H1 (cell line): ENCODE measurements at regions not wholly inside any gene's neighbourhood (a gene's known extent, or its start where the extent isn't known, plus 50 kb on each side); places are given as distances from the start of the nearest gene placed in this dataset.

Experiments used
- CTCF ChIA-PET: fragments of 300-600 bp; sonication (Branson Sonifier 250); formaldehyde crosslinking; loops from one replicate; lab custom pipeline; 2021; ENCODE audit not compliant: partially characterized antibody; lab: Charles Lee
- POLR2A ChIA-PET: fragments of 300-600 bp; sonication (Branson Sonifier 250); formaldehyde crosslinking; loops from one replicate; lab custom pipeline; 2021; ENCODE audit warnings: inconsistent platforms; ENCODE audit not compliant: partially characterized antibody; lab: Charles Lee
- DNase-seq, 2 experiments: peaks; one replicate each; pipeline versions ENCODE4 v3.0.0 to v3.0.0-alpha.2; 2010 to 2022; ENCODE audit warnings: low spot score in 2 of 2, low read depth in 1 of 2, mixed read lengths in 1 of 2
- FAIRE-seq: peaks from 2 replicates; lab custom pipeline; 2011; peaks lifted over from hg19 to GRCh38; lab: Jason Lieb, UNC
- H2AFZ ChIP-seq: 2 replicates; pipeline ENCODE4 v1.8.1; 2012; ENCODE audit warnings: low read length, inconsistent platforms
- H2AK5ac ChIP-seq: 2 replicates; pipeline ENCODE4 v1.6.1; 2013; ENCODE audit warnings: low read depth, low read length
- H2BK120ac ChIP-seq: replicated peaks from 2 replicates; pipeline ENCODE3; 2013; ENCODE audit warnings: low read depth, low read length, inconsistent platforms
- H2BK12ac ChIP-seq: 2 replicates; pipeline ENCODE4 v1.6.1; 2013; ENCODE audit warnings: low read depth, low read length
- H2BK15ac ChIP-seq: 2 replicates; pipeline ENCODE4 v1.6.1; 2013; ENCODE audit warnings: low read length
- H2BK20ac ChIP-seq: 2 replicates; pipeline ENCODE4 v1.6.1; 2013; ENCODE audit warnings: low read length
- H2BK5ac ChIP-seq: 2 replicates; pipeline ENCODE4 v1.6.1; 2013; ENCODE audit warnings: low read depth, low read length
- H3K14ac ChIP-seq: 2 replicates; pipeline ENCODE4 v1.6.1; 2013; ENCODE audit warnings: inconsistent platforms; ENCODE audit not compliant: insufficient read length
- H3K18ac ChIP-seq: 2 replicates; pipeline ENCODE4 v1.6.1; 2013; ENCODE audit warnings: low read length; ENCODE audit errors: extremely low read depth
- H3K23ac ChIP-seq: 2 replicates; pipeline ENCODE4 v1.6.1; 2013; ENCODE audit warnings: inconsistent platforms; ENCODE audit not compliant: insufficient read length
- H3K23me2 ChIP-seq: 2 replicates; pipeline ENCODE4 v1.6.1; 2013; ENCODE audit warnings: low read depth, low read length
- H3K27ac ChIP-seq: 2 replicates; pipeline ENCODE4 v1.6.1; 2011; ENCODE audit warnings: low read depth, low read length, inconsistent platforms
- H3K27me3 ChIP-seq, 4 experiments: replicated peaks in 1 of 4; 1 replicate in 1 of 4; 2 replicates in 3 of 4; pipeline versions ENCODE4 v1.6.1 to v1.8.1; 2011 to 2013; ENCODE audit warnings: low read length in 3 of 4, mild to moderate bottlenecking in 3 of 4, inconsistent platforms in 2 of 4, mixed read lengths in 2 of 4, moderate library complexity in 1 of 4; ENCODE audit not compliant: control insufficient read depth in 3 of 4, insufficient read depth in 3 of 4; ENCODE audit errors: extremely low read depth in 1 of 4
- H3K36me3 ChIP-seq, 4 experiments: 2 replicates each; pipeline versions ENCODE4 v1.6.1 to v1.8.1; 2011 to 2013; ENCODE audit warnings: mild to moderate bottlenecking in 4 of 4, low read length in 3 of 4, moderate library complexity in 2 of 4, control low read depth in 1 of 4, inconsistent platforms in 1 of 4; ENCODE audit not compliant: insufficient read depth in 4 of 4, control insufficient read depth in 2 of 4
- H3K4ac ChIP-seq: replicated peaks from 2 replicates; pipeline ENCODE3; 2013; ENCODE audit warnings: low read length, low read depth, mixed read lengths, inconsistent platforms; ENCODE audit not compliant: insufficient read length
- H3K4me1 ChIP-seq, 4 experiments: replicated peaks in 1 of 4; 1 replicate in 1 of 4; 2 replicates in 3 of 4; pipeline versions ENCODE4 v1.6.1 to v1.8.1; 2011 to 2013; ENCODE audit warnings: low read length in 3 of 4, inconsistent platforms in 2 of 4, mixed read lengths in 1 of 4; ENCODE audit not compliant: insufficient read depth in 4 of 4, control insufficient read depth in 3 of 4
- H3K4me2 ChIP-seq, 2 experiments: 2 replicates each; pipeline versions ENCODE4 v1.6.1 to v1.8.1; 2011 to 2013; ENCODE audit warnings: low read depth in 2 of 2, low read length in 2 of 2, control low read depth in 1 of 2, inconsistent platforms in 1 of 2, mild to moderate bottlenecking in 1 of 2; ENCODE audit not compliant: insufficient read depth in 1 of 2
- H3K4me3 ChIP-seq, 4 experiments: fragments of 200-600, 300-600 bp in 1 of 4; sonication (generic), shearing (Covaris generic), sonication (Bioruptor Twin) in 1 of 4; 2 replicates each; pipeline versions ENCODE4 v1.5.1 to v1.8.1; 2011 to 2016; ENCODE audit warnings: low read length in 4 of 4, low read depth in 3 of 4, control low read depth in 2 of 4, inconsistent platforms in 2 of 4, mild to moderate bottlenecking in 2 of 4, mixed read lengths in 1 of 4, moderate library complexity in 1 of 4; ENCODE audit not compliant: insufficient read depth in 2 of 4; ENCODE audit errors: extremely low read depth in 1 of 4
- H3K56ac ChIP-seq: replicated peaks from 2 replicates; pipeline ENCODE3; 2013; ENCODE audit warnings: low read depth, mild to moderate bottlenecking, mixed read lengths, low read length, inconsistent platforms; ENCODE audit not compliant: insufficient read length
- H3K79me1 ChIP-seq: 2 replicates; pipeline ENCODE4 v1.6.1; 2013; ENCODE audit warnings: low read depth, low read length, control low read depth
- H3K79me2 ChIP-seq, 2 experiments: 2 replicates each; pipeline versions ENCODE4 v1.6.1 to v1.8.1; 2012 to 2013; ENCODE audit warnings: low read length in 2 of 2, mild to moderate bottlenecking in 2 of 2, inconsistent platforms in 1 of 2; ENCODE audit not compliant: insufficient read depth in 2 of 2, control insufficient read depth in 1 of 2
- H3K9ac ChIP-seq, 4 experiments: replicated peaks in 1 of 4; 1 replicate in 1 of 4; 2 replicates in 3 of 4; pipeline versions ENCODE4 v1.6.1 to v1.8.1; 2011 to 2013; ENCODE audit warnings: low read depth in 3 of 4, low read length in 3 of 4, control low read depth in 2 of 4, mild to moderate bottlenecking in 2 of 4, moderate library complexity in 2 of 4, inconsistent platforms in 1 of 4; ENCODE audit errors: extremely low read depth in 1 of 4
- H3K9me3 ChIP-seq, 2 experiments: 2 replicates each; pipeline versions ENCODE4 v1.6.1 to v1.8.1; 2012 to 2013; ENCODE audit warnings: mild to moderate bottlenecking in 2 of 2, moderate library complexity in 2 of 2, control low read depth in 1 of 2, inconsistent platforms in 1 of 2, low read depth in 1 of 2, low read length in 1 of 2, mixed read lengths in 1 of 2; ENCODE audit not compliant: insufficient read depth in 2 of 2
- H4K20me1 ChIP-seq, 2 experiments: replicated peaks in 1 of 2; 2 replicates each; pipeline versions ENCODE3 to v1.8.1; 2011 to 2013; ENCODE audit warnings: inconsistent platforms in 2 of 2, low read length in 2 of 2, mild to moderate bottlenecking in 1 of 2; ENCODE audit not compliant: insufficient read depth in 2 of 2, control insufficient read depth in 1 of 2
- H4K5ac ChIP-seq: 2 replicates; pipeline ENCODE4 v1.6.1; 2013; ENCODE audit warnings: low read length, low read depth, mixed read lengths, inconsistent platforms; ENCODE audit not compliant: insufficient read length
- H4K8ac ChIP-seq: 2 replicates; pipeline ENCODE4 v1.8.0; 2013; ENCODE audit warnings: mild to moderate bottlenecking, moderate library complexity, low read length, inconsistent platforms; ENCODE audit not compliant: insufficient read depth; ENCODE audit errors: extremely low read depth
- H4K91ac ChIP-seq: replicated peaks from 2 replicates; pipeline ENCODE3; 2013; ENCODE audit warnings: low read length, mixed read lengths, inconsistent platforms; ENCODE audit not compliant: insufficient read length
- GTF2F1 ChIP-seq: IDR thresholded peaks from 2 replicates; pipeline ENCODE4 v1.6.1; 2012; ENCODE audit warnings: low read depth, low read length, improper control_type of control experiment, borderline replicate concordance
- KDM4A ChIP-seq: IDR thresholded peaks from one replicate; pipeline ENCODE4 v1.7.1; 2012; ENCODE audit warnings: low read depth, mild to moderate bottlenecking, moderate library complexity, low read length, inconsistent platforms; ENCODE audit not compliant: severe bottlenecking
- SAP30 ChIP-seq: fragments of 300-600 bp; sonication (generic); IDR thresholded peaks from 2 replicates; pipeline ENCODE4 v1.7.1; 2012; ENCODE audit warnings: low read length, moderate library complexity, mild to moderate bottlenecking, inconsistent platforms; ENCODE audit not compliant: insufficient read depth, insufficient replicate concordance
- SP4 ChIP-seq: IDR thresholded peaks from 2 replicates; pipeline ENCODE4 v1.6.1; 2012; ENCODE audit warnings: low read length, inconsistent platforms
- WGBS, 2 experiments: shearing (Covaris generic) in 1 of 2; methylation state at CpG; one replicate each; pipeline versions ENCODE4 v1.1.6 to v1.1.7; 2013 to 2015; ENCODE audit warnings: low lambda C conversion rate in 2 of 2, mixed read lengths in 2 of 2, inconsistent platforms in 1 of 2, low coverage in 1 of 2, missing lambda C conversion rate in 1 of 2; ENCODE audit not compliant: insufficient replicate concordance in 2 of 2, insufficient coverage in 1 of 2, insufficient read length in 1 of 2; ENCODE audit errors: extremely low coverage in 1 of 2, missing lambda C conversion rate in 1 of 2; 5-methylcytosine and 5-hydroxymethylcytosine counted together

- H4K8ac ChIP-seq = no peak overlapping the region
- H3K79me1 ChIP-seq = no peaks in the 10 kb centered on the region
- POLR2A ChIA-PET = no interaction called here
- H3K27me3 ChIP-seq = no peaks in the 10 kb centered on the region; a peak in 1 of 7 replicates
- H3K79me2 ChIP-seq = no peaks in the 10 kb centered on the region
- H3K9me3 ChIP-seq = no peaks in the 10 kb centered on the region
- CTCF ChIA-PET = interaction anchor here (0.7 kb wide), 1 partner anchor 36 kb away, joined by 3 read pairs; no protein-coding TSS in a partner anchor
- no peak overlapping the region for H2AFZ ChIP-seq
- peak overlapping the region; percentile 55; the same call in 1 of the 2 replicates for H2BK12ac ChIP-seq
- no peak overlapping the region for H4K91ac ChIP-seq
- H3K23ac ChIP-seq = no peak overlapping the region
- no peak for DNase-seq
- H3K27ac ChIP-seq = no peak overlapping the region
- H3K4ac ChIP-seq = no peak overlapping the region
- 95% methylated on average over 4 of the region's 4 CpGs; no CpG with 5 or more reads in 1 of the 2 experiments for WGBS, 2 experiments
- no peak overlapping the region for H4K5ac ChIP-seq
- no peak overlapping the region for H3K18ac ChIP-seq
- no peaks in the 10 kb centered on the region for H4K20me1 ChIP-seq
- no peak overlapping the region for H2AK5ac ChIP-seq
- H3K56ac ChIP-seq = no peak overlapping the region
- no peak overlapping the region for H2BK20ac ChIP-seq
- no peak overlapping the region for H3K4me2 ChIP-seq
- no peak for FAIRE-seq
- H3K36me3 ChIP-seq = no peaks in the 10 kb centered on the region
- H2BK5ac ChIP-seq = no peak overlapping the region
- H3K4me3 ChIP-seq = no peak overlapping the region
- peaks cover 0 to 3% (median 1%) of the 10 kb centered on the region in 4 experiments; a peak in 2 of 7 replicates for H3K4me1 ChIP-seq
- no peak overlapping the region for H2BK120ac ChIP-seq
- no peaks in the 10 kb centered on the region for H3K23me2 ChIP-seq
- H2BK15ac ChIP-seq = no peak overlapping the region
- TF ChIP-seq SAP30 (no peak), GTF2F1 (no peak), SP4 (no peak), KDM4A (no peak)
- TF ChIP-seq, all 59 proteins: peak for 0
- Histone ChIP-seq H3K9ac (no peak overlapping the region), H3K14ac (no peak overlapping the region)
Observed at GRCh38 chr13:80074811-80075210, 266.1 kb downstream of the SPRY2 start.
